ENCODE measurements at regions not wholly inside any gene's neighbourhood (a gene's known extent, or its start where the extent isn't known, plus 50 kb on each side); places are given as distances from the start of the nearest gene placed in this dataset.

GRCh38 chr2:198571393-198571792 lies 767.0 kb downstream of the PLCL1 start:
- H3K9ac ChIP-seq, result no peak overlapping the region
- H3K4me2 ChIP-seq, result no peak overlapping the region
- H3K9me2 ChIP-seq, result no peaks in the 10 kb centered on the region
- H3K27ac ChIP-seq (ENCODE audit: low read depth in 2 of 2, low read length in 1 of 2), result no peak overlapping the region
- no peaks in the 10 kb centered on the region for H3K9me3 ChIP-seq
- WGBS (ENCODE audit: low lambda C conversion rate), result 8% methylated on average over 4 of the region's 4 CpGs
- no peak overlapping the region for H3K4me3 ChIP-seq (ENCODE audit: low read depth in 2 of 2, low read length in 1 of 2)
- TF ChIP-seq YY1 (IDR thresholded peaks at IDR 0.05; ENCODE audit: low read depth), result no peak
- no peak for TF ChIP-seq MEF2A (IDR thresholded peaks at IDR 0.05; ENCODE audit: borderline replicate concordance, low read depth)
- no peak for TF ChIP-seq PBX3 (IDR thresholded peaks at IDR 0.05)
- no peak for TF ChIP-seq MXI1 (IDR thresholded peaks at IDR 0.05; ENCODE audit: low read depth, low read length)
- TF ChIP-seq CHD2 (IDR thresholded peaks at IDR 0.05; ENCODE audit: low read length, partially characterized antibody), result no peak
- no peak for TF ChIP-seq NFIC (IDR thresholded peaks at IDR 0.05; ENCODE audit: borderline replicate concordance)
- TF ChIP-seq EZH2phosphoT487 (IDR thresholded peaks at IDR 0.05; ENCODE audit: borderline replicate concordance, low read depth), result no peak
- no peak for TF ChIP-seq USF1 (IDR thresholded peaks at IDR 0.05; ENCODE audit: borderline replicate concordance, low read depth)
- no peak overlapping the region for H2AFZ ChIP-seq (ENCODE audit: low read depth)
- no peaks in the 10 kb centered on the region for H3F3A ChIP-seq (replicated peaks; ENCODE audit: insufficient read depth)
- ChIA-PET CTCF (interaction anchor here (0.6 kb wide), 2 partner anchors 86 to 501 kb away, joined by 3 read pairs; no protein-coding TSS in a partner anchor), POLR2A (no interaction called here)
- no peaks in the 10 kb centered on the region for H3K79me2 ChIP-seq (ENCODE audit: insufficient read depth)
- no peaks in the 10 kb centered on the region for H3K27me3 ChIP-seq (ENCODE audit: insufficient read depth)
- no peak for DNase-seq
- H3K4me1 ChIP-seq (ENCODE audit: control insufficient read depth in 1 of 2, insufficient read depth in 2 of 2, low read depth in 1 of 2, low read length in 1 of 2), result no peaks in the 10 kb centered on the region
- no peaks in the 10 kb centered on the region for H3K36me3 ChIP-seq (replicated peaks in 1 of 2; ENCODE audit: control insufficient read depth in 1 of 2, insufficient read depth in 2 of 2, low read length in 1 of 2)
- H4K20me1 ChIP-seq (ENCODE audit: insufficient read depth), result no peaks in the 10 kb centered on the region

GRCh38 chr2:198558176-198558575 lies 753.8 kb downstream of the PLCL1 start:
- H3K4me3 ChIP-seq (ENCODE audit: low read depth in 2 of 2, low read length in 1 of 2), result no peak overlapping the region
- no peaks in the 10 kb centered on the region for H3K27me3 ChIP-seq (ENCODE audit: insufficient read depth)
- H3F3A ChIP-seq (replicated peaks; ENCODE audit: insufficient read depth), result no peaks in the 10 kb centered on the region
- no peaks in the 10 kb centered on the region for H3K4me1 ChIP-seq (ENCODE audit: control insufficient read depth in 1 of 2, insufficient read depth in 2 of 2, low read depth in 1 of 2, low read length in 1 of 2)
- 10% methylated on average over 2 of the region's 2 CpGs for WGBS (ENCODE audit: low lambda C conversion rate)
- no peak overlapping the region for H3K4me2 ChIP-seq
- H2AFZ ChIP-seq (ENCODE audit: low read depth), result no peak overlapping the region
- no peaks in the 10 kb centered on the region for H3K79me2 ChIP-seq (ENCODE audit: insufficient read depth)
- no peaks in the 10 kb centered on the region for H3K9me3 ChIP-seq
- H4K20me1 ChIP-seq (ENCODE audit: insufficient read depth), result no peaks in the 10 kb centered on the region
- no peaks in the 10 kb centered on the region for H3K9me2 ChIP-seq
- ChIA-PET CTCF (no interaction called here), POLR2A (no interaction called here)
- no peak for DNase-seq
- H3K9ac ChIP-seq, result no peak overlapping the region
- no peak overlapping the region for H3K27ac ChIP-seq (ENCODE audit: low read depth in 2 of 2, low read length in 1 of 2)
- TF ChIP-seq USF2 (IDR thresholded peaks at IDR 0.05; ENCODE audit: borderline replicate concordance, low read depth, low read length) (no peak), TEAD4 (IDR thresholded peaks at IDR 0.05; ENCODE audit: borderline replicate concordance, insufficient read depth) (no peak), MAX (IDR thresholded peaks at IDR 0.05; ENCODE audit: low read depth) (no peak), RXRA (IDR thresholded peaks at IDR 0.05; ENCODE audit: borderline replicate concordance, low read depth) (no peak), USF1 (IDR thresholded peaks at IDR 0.05; ENCODE audit: borderline replicate concordance, low read depth) (no peak), YY1 (IDR thresholded peaks at IDR 0.05; ENCODE audit: low read depth) (no peak), RFX5 (IDR thresholded peaks at IDR 0.05; ENCODE audit: low read length) (no peak), PBX3 (IDR thresholded peaks at IDR 0.05) (no peak), MEF2A (IDR thresholded peaks at IDR 0.05; ENCODE audit: borderline replicate concordance, low read depth) (no peak), CHD2 (IDR thresholded peaks at IDR 0.05; ENCODE audit: low read length, partially characterized antibody) (no peak)
- no peaks in the 10 kb centered on the region for H3K36me3 ChIP-seq (replicated peaks in 1 of 2; ENCODE audit: control insufficient read depth in 1 of 2, insufficient read depth in 2 of 2, low read length in 1 of 2)
